ENCODE measurements at regions not wholly inside any gene's neighbourhood (a gene's known extent, or its start where the extent isn't known, plus 50 kb on each side); places are given as distances from the start of the nearest gene placed in this dataset.
"Not testable (repeated sequence)": the region's sequence is repeated elsewhere in the genome, so short reads cannot be mapped to it uniquely, and the experiment has no call there.

GRCh38 chr3:759106-759505 lies 333.7 kb upstream of the CNTN6 start:
- no peaks in the 10 kb centered on the region for H3K9me3 ChIP-seq
- H3K27ac ChIP-seq, result no peak overlapping the region
- no peaks in the 10 kb centered on the region for H3K36me3 ChIP-seq
- TF ChIP-seq CTCF (IDR thresholded peaks at IDR 0.05) (no peak), POLR2A (IDR thresholded peaks at IDR 0.05) (no peak)
- H3K4me1 ChIP-seq, result peaks cover 5 to 6% of the 10 kb centered on the region in 2 donors
- intact Hi-C loops (cut with DNase I), result no loop called here
- H3K27me3 ChIP-seq, result no peaks in the 10 kb centered on the region
- no peak for DNase-seq
- no peak overlapping the region for H3K4me3 ChIP-seq (replicated peaks in 1 of 3)

- H3K36me3 ChIP-seq; H3K27me3 ChIP-seq; intact Hi-C loops (cut with DNase I); DNase-seq; H3K4me1 ChIP-seq; H3K9me3 ChIP-seq; H3K4me3 ChIP-seq (replicated peaks in 1 of 3); H3K27ac ChIP-seq: not testable (repeated sequence)
- 93 to 96% methylated on average over 3 of the region's 3 CpGs for WGBS, 2 donors
These were observed 319.4 kb upstream of the CNTN6 start for GRCh38 chr3:773433-773832.

- Histone ChIP-seq H3K4me1 (no peaks in the 10 kb centered on the region), H3K36me3 (no peaks in the 10 kb centered on the region), H3K4me3 (replicated peaks in 1 of 3) (no peak overlapping the region), H3K9me3 (no peaks in the 10 kb centered on the region), H3K27ac (no peak overlapping the region), H3K27me3 (no peaks in the 10 kb centered on the region)
- intact Hi-C loops (cut with DNase I), result no loop called here
- 96 to 97% methylated on average over 6 of the region's 6 CpGs for WGBS, 2 donors
- no peak for DNase-seq
- TF ChIP-seq POLR2A (IDR thresholded peaks at IDR 0.05), result no peak
- TF ChIP-seq CTCF (IDR thresholded peaks at IDR 0.05), result no peak
These were observed 317.5 kb upstream of the CNTN6 start for GRCh38 chr3:775178-775880.

- Histone ChIP-seq H3K4me3 (replicated peaks in 1 of 3) (no peak overlapping the region), H3K36me3 (no peaks in the 10 kb centered on the region), H3K4me1 (no peaks in the 10 kb centered on the region), H3K27me3 (no peaks in the 10 kb centered on the region), H3K27ac (no peak overlapping the region), H3K9me3 (no peaks in the 10 kb centered on the region)
- 75 to 77% methylated on average over 3 of the region's 3 CpGs for WGBS, 2 donors
- intact Hi-C loops (cut with DNase I), result no loop called here
- no peak for DNase-seq
- no peak for TF ChIP-seq POLR2A (IDR thresholded peaks at IDR 0.05)
- TF ChIP-seq CTCF (IDR thresholded peaks at IDR 0.05), result no peak
These were observed 312.3 kb upstream of the CNTN6 start for GRCh38 chr3:780505-780904.

- intact Hi-C loops (cut with DNase I), result no loop called here
- Histone ChIP-seq H3K4me3 (replicated peaks in 1 of 3) (no peak overlapping the region), H3K4me1 (no peaks in the 10 kb centered on the region), H3K9me3 (no peaks in the 10 kb centered on the region), H3K36me3 (no peaks in the 10 kb centered on the region), H3K27ac (no peak overlapping the region), H3K27me3 (no peaks in the 10 kb centered on the region)
- no peak for TF ChIP-seq POLR2A (IDR thresholded peaks at IDR 0.05)
- no peak for TF ChIP-seq CTCF (IDR thresholded peaks at IDR 0.05)
- no peak for DNase-seq
- WGBS, 2 donors, result 93 to 94% methylated on average over 5 of the region's 5 CpGs
These were observed 301.4 kb upstream of the CNTN6 start for GRCh38 chr3:791442-791841.

- intact Hi-C loops (cut with DNase I), result no loop called here
- no peak overlapping the region for H3K4me3 ChIP-seq (replicated peaks in 1 of 3)
- 91 to 96% methylated on average over 8 of the region's 8 CpGs for WGBS, 2 donors
- H3K27me3 ChIP-seq, result no peaks in the 10 kb centered on the region
- no peaks in the 10 kb centered on the region for H3K4me1 ChIP-seq
- DNase-seq, result no peak
- H3K36me3 ChIP-seq, result no peaks in the 10 kb centered on the region
- H3K27ac ChIP-seq, result no peak overlapping the region
- TF ChIP-seq POLR2A (IDR thresholded peaks at IDR 0.05) (no peak), CTCF (IDR thresholded peaks at IDR 0.05) (no peak)
- no peaks in the 10 kb centered on the region for H3K9me3 ChIP-seq
These were observed 300.2 kb upstream of the CNTN6 start for GRCh38 chr3:792630-793029.
